GM21576 (cell line): ENCODE measurements at regions not wholly inside any gene's neighbourhood (a gene's known extent, or its start where the extent isn't known, plus 50 kb on each side); places are given as distances from the start of the nearest gene placed in this dataset.

Experiments
- ATAC-seq: cut with Tn5 transposase; IDR thresholded peaks from one replicate; pipeline ENCODE4 v1.9.1; 2021; ENCODE audit warnings: mild to moderate bottlenecking, moderate library complexity; ENCODE audit not compliant: unreplicated experiment

DNA sequence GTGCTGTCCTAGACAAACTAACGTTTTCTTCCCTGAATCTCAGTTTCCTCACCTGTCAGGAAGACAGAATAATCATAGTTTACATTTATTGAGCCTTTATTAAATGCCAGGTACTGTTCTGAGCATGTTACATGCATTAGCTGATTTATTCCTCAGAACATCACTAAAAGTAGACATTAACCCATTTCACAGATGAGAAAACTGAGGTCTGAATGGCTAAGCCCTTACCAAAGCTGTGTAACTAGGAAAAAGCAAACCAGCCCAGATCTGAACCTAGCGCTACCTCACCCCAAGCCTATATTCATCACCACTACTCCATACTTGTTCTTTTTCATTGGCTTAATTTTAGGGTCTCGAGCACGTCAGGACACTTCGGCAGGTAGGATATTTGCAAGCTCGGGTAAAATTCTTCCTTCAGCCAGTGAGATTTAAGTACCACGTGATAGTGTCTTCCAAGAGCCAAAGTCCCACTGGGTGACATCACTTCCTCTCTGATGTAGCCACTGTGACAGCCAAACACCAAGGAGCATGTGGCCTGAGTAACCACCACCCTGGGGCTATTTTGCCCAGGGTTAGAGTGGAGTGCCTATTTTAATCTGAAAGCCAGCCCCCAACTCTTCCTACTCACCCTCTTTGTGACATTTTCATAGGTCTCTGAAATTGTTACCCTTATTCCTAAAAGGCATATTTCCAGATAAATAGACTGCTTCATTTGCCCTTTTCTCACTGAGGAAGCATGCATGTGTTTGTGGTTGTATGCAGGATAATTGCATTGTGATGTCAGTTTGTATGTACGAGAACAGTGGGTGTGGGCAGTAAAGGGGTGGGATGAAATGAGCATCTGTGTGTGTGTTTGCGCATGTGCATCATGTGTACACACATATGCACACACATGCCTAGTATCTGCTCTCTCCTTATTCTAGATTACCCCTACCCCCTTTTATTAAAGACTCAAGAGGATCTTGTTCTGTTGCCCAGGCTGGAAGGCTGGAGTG, 62.2 kb upstream of the WSCD2 start:
- no peak for ATAC-seq

DNA sequence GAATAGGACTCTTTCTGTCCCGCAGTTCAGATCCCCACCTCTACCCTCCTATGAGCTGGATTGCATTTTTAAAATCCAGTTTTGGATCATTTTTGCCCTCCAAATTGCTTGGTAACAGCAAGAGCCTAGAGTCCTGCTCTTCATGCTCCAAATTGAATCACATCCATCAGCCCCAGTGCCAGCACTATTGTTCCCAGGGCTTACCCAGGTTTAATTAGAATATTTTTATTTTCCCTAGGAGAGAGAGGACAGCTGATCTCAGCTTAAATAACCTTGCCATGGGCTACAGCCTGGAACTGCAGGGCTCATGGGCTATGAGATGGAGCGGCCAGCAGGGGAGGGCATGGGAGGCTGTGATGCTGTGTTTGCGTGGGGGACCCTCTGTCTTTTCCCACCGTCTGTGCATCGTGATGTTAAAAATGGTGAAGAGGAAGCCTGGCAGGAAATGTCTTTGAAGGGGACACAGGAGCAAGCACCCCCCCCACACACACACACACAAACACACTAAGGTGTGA, 59.4 kb upstream of the WSCD2 start:
- no peak for ATAC-seq

DNA sequence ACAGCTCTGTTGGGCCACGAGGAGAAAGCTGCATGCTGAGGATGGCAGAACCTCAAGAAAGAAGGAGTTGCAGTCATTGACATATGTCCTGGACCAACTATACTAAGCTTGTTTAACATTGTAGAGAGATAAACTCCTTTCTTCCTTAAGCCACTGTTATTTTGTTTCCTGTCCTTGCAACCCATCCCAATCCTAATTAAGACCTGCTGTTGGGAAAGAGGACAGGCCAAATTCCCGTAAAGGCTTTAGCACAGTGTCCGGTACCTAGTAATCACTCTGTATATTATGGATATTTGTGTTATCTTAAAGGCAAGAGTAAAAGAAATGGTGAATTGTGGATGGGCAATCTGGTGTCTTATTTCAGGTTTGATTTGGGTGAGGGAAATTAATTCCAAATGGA, 53.5 kb upstream of the WSCD2 start:
- ATAC-seq, result no peak

DNA sequence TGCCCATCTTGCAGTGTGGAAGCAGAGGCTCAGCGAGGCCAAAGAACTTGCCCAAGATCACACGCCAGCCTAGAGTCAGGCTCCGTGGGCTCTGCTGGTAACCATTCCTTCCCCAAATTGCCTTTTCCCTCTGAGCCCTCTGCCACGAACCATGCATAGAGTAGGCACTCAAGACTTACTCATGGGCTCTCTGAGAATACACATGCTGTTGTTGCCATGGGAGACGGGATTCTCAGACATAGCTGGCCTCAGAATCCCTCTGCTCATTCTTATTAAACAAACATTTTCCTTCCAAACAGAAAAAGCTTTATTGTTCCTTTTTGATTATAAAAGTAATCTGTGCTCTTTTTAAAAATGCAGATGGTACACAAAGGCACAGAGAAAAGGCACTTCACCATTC, 52.5 kb upstream of the WSCD2 start:
- no peak for ATAC-seq

DNA sequence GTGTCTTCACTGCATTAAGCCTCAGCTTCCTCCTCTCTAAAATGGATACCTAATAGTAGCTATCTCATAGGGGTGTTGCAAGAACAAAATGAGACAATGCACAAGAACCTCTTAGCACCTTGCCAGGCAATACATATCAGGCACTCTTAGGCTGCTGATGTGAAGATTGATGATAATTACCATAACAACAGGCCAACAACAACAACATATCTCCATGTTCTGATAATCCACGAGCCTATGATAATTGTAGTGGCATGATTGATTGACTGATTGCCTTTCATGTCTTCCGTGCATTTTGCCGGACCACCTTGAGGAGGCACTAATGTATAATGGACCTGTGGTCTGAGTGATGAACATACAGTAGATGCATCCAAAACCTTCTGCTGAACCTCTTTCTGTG, 50.7 kb upstream of the WSCD2 start:
- ATAC-seq, result no peak
